Pancreas (tissue), 10 donors: ENCODE measurements at regions not wholly inside any gene's neighbourhood (a gene's known extent, or its start where the extent isn't known, plus 50 kb on each side); places are given as distances from the start of the nearest gene placed in this dataset.

Experiments used
- ATAC-seq, 4 donors: fragments of 200-7000 bp; cut with Tn5 transposase; one replicate each; pipeline versions ENCODE4 v1.8.0 to v1.9.1; 2020; ENCODE audit warnings: mild to moderate bottlenecking in 4 of 4, moderate library complexity in 4 of 4
- DNase-seq, 6 donors: peaks; one replicate each; pipeline ENCODE4 v3.0.0-alpha.2; 2020
- FAIRE-seq: peaks from 2 replicates; lab custom pipeline; 2012; peaks lifted over from hg19 to GRCh38; lab: Jason Lieb, UNC
- H3K27ac ChIP-seq, 4 donors: fragments of 200-600 bp; sonication (generic); 1 replicate in 3 of 4; 2 replicates in 1 of 4; pipeline versions ENCODE4 v1.5.0 to v1.8.0; 2020
- H3K27me3 ChIP-seq, 4 donors: fragments of 200-600 bp; one replicate each; pipeline ENCODE4 v1.8.0; 2021
- H3K36me3 ChIP-seq, 3 donors: fragments of 200-600 bp; sonication (generic) in 1 of 3; one replicate each; pipeline versions ENCODE4 v1.5.0 to v1.8.0; 2020 to 2021
- H3K4me1 ChIP-seq, 3 donors: fragments of 200-600 bp; one replicate each; pipeline ENCODE4 v1.8.0; 2021
- H3K4me3 ChIP-seq, 4 donors: fragments of 200-600 bp; sonication (generic) in 2 of 4; one replicate each; pipeline versions ENCODE4 v1.5.0 to v1.8.0; 2020 to 2021
- H3K9me3 ChIP-seq, 4 donors: fragments of 200-600 bp; one replicate each; pipeline ENCODE4 v1.8.0; 2021
- CTCF ChIP-seq, 4 donors: fragments of 200-600 bp; sonication (generic) in 3 of 4; IDR thresholded peaks; one replicate each; pipeline versions ENCODE4 v1.5.0 to v1.8.0; 2021; ENCODE audit warnings: antibody characterized with exemption in 4 of 4
- WGBS, 2 donors: extraction: QIAGEN DNeasy Blood & Tissue Kit; methylation state at CpG; one replicate each; pipeline ENCODE4 v1.1.7; 2013; 5-methylcytosine and 5-hydroxymethylcytosine counted together
- intact Hi-C, 3 donors: fragments of 100-400 bp; cut with DNase I; formaldehyde crosslinking; loops; one replicate each; pipeline versions ENCODE4 v1.11.1 to v1.14.2; 2022
- donor health status: healthy with polysubstance abuse.
- donor health status: DM: no; HTN: no; CAD: no; lungs with moderate emphysema.
- donor health status: DM: no; HTN: no; CAD: no.
- donor health status: control.
- donor health status: control.
- donor health status: Bipolar disorder and iron deficiency.
- donor health status: DM: yes; HTN: yes; CAD: no.
- donor health status: DM: no; HTN: no; CAD: no.
- donor health status: DM: no; HTN: no; CAD: no.
- donor health status: DM: yes; HTN: yes; CAD: no.

GRCh38 chr17:65332375-65332774 lies 195.2 kb downstream of the RGS9 start:
- Histone ChIP-seq H3K27ac (no peak overlapping the region), H3K9me3 (no peaks in the 10 kb centered on the region), H3K4me3 (no peak overlapping the region), H3K4me1 (no peaks in the 10 kb centered on the region), H3K36me3 (no peaks in the 10 kb centered on the region), H3K27me3 (no peaks in the 10 kb centered on the region)
- WGBS, 2 donors, result 72 to 94% methylated on average over 1 of the region's 1 CpG
- no peak for TF ChIP-seq CTCF (IDR thresholded peaks at IDR 0.05)
- ATAC-seq, result no peak
- intact Hi-C loops, result no loop called here
- DNase-seq, result no peak
- FAIRE-seq, result no peak

- Histone ChIP-seq H3K9me3 (no peaks in the 10 kb centered on the region), H3K4me1 (no peaks in the 10 kb centered on the region), H3K27ac (no peak overlapping the region), H3K27me3 (no peaks in the 10 kb centered on the region), H3K4me3 (no peak overlapping the region), H3K36me3 (no peaks in the 10 kb centered on the region)
- DNase-seq (no peak), FAIRE-seq (no peak), ATAC-seq (no peak)
- TF ChIP-seq CTCF (IDR thresholded peaks at IDR 0.05), result no peak
- intact Hi-C loops, result no loop called here
These were observed 191.4 kb downstream of the RGS9 start for GRCh38 chr17:65328567-65328966.

GRCh38 chr17:65324611-65325342 lies 187.6 kb downstream of the RGS9 start:
- whole genome bisulfite sequencing, 2 donors, result 38 to 46% methylated on average over 5 of the region's 5 CpGs
- H3K9me3 ChIP-seq, result no peaks in the 10 kb centered on the region
- H3K27ac ChIP-seq, result no peak overlapping the region
- no peak for DNase-seq
- intact Hi-C loops, result no loop called here
- H3K27me3 ChIP-seq, result no peaks in the 10 kb centered on the region
- TF ChIP-seq CTCF (IDR thresholded peaks at IDR 0.05), result no peak
- peak in 3 of 4 donors; percentile 28 to 63 (median 53) for ATAC-seq
- FAIRE-seq, result no peak
- H3K4me3 ChIP-seq, result no peak overlapping the region
- H3K36me3 ChIP-seq, result no peaks in the 10 kb centered on the region
- H3K4me1 ChIP-seq, result no peaks in the 10 kb centered on the region

GRCh38 chr17:65323049-65323448 lies 185.9 kb downstream of the RGS9 start:
- H3K36me3 ChIP-seq, result no peaks in the 10 kb centered on the region
- H3K4me3 ChIP-seq, result no peak overlapping the region
- intact Hi-C loops, result no loop called here
- no peaks in the 10 kb centered on the region for H3K4me1 ChIP-seq
- no peak overlapping the region for H3K27ac ChIP-seq
- H3K9me3 ChIP-seq, result no peaks in the 10 kb centered on the region
- TF ChIP-seq CTCF (IDR thresholded peaks at IDR 0.05), result no peak
- H3K27me3 ChIP-seq, result no peaks in the 10 kb centered on the region
- DNase-seq (no peak), FAIRE-seq (no peak), ATAC-seq (no peak)
- 83 to 85% methylated on average over 2 of the region's 2 CpGs for WGBS, 2 donors

GRCh38 chr17:65320820-65321219 lies 183.7 kb downstream of the RGS9 start:
- intact Hi-C loops, result no loop called here
- FAIRE-seq (no peak), DNase-seq (no peak), ATAC-seq (no peak)
- H3K9me3 ChIP-seq, result no peaks in the 10 kb centered on the region
- WGBS, 2 donors, result 83 to 89% methylated on average over 5 of the region's 5 CpGs
- no peak overlapping the region for H3K4me3 ChIP-seq
- H3K4me1 ChIP-seq, result no peaks in the 10 kb centered on the region
- H3K36me3 ChIP-seq, result no peaks in the 10 kb centered on the region
- no peak overlapping the region for H3K27ac ChIP-seq
- TF ChIP-seq CTCF (IDR thresholded peaks at IDR 0.05), result no peak
- no peaks in the 10 kb centered on the region for H3K27me3 ChIP-seq
